ENCODE measurements at regions not wholly inside any gene's neighbourhood (a gene's known extent, or its start where the extent isn't known, plus 50 kb on each side); places are given as distances from the start of the nearest gene placed in this dataset.

GRCh38 chr5:63700241-63700640, 262.0 kb downstream of the HTR1A start:
- TF ChIP-seq, protein P1, sequence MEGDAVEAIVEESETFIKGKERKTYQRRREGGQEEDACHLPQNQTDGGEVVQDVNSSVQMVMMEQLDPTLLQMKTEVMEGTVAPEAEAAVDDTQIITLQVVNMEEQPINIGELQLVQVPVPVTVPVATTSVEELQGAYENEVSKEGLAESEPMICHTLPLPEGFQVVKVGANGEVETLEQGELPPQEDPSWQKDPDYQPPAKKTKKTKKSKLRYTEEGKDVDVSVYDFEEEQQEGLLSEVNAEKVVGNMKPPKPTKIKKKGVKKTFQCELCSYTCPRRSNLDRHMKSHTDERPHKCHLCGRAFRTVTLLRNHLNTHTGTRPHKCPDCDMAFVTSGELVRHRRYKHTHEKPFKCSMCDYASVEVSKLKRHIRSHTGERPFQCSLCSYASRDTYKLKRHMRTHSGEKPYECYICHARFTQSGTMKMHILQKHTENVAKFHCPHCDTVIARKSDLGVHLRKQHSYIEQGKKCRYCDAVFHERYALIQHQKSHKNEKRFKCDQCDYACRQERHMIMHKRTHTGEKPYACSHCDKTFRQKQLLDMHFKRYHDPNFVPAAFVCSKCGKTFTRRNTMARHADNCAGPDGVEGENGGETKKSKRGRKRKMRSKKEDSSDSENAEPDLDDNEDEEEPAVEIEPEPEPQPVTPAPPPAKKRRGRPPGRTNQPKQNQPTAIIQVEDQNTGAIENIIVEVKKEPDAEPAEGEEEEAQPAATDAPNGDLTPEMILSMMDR (conservative IDR thresholded peaks at IDR 0.05; ENCODE audit: low read length) = no peak
- TF ChIP-seq EZH2phosphoT487 (IDR thresholded peaks at IDR 0.05; ENCODE audit: borderline replicate concordance, low read depth, low read length) = no peak
